ENCODE measurements at regions not wholly inside any gene's neighbourhood (a gene's known extent, or its start where the extent isn't known, plus 50 kb on each side); places are given as distances from the start of the nearest gene placed in this dataset.

GRCh38 chr4:65971686-65972085 is 301.4 kb upstream of the EPHA5 start:
- DNase-seq (ENCODE audit: low read depth in 2 of 3, low spot score in 2 of 3) = no peak

- no peak for DNase-seq (ENCODE audit: low read depth in 2 of 3, low spot score in 2 of 3)
Observed at GRCh38 chr4:65968831-65969558, 298.7 kb upstream of the EPHA5 start.

GRCh38 chr4:65960751-65961150 is 290.5 kb upstream of the EPHA5 start:
- no peak for DNase-seq (ENCODE audit: low read depth in 2 of 3, low spot score in 2 of 3)

GRCh38 chr4:65954416-65954815 is 284.1 kb upstream of the EPHA5 start:
- no peak for DNase-seq (ENCODE audit: low read depth in 2 of 3, low spot score in 2 of 3)

GRCh38 chr4:65951177-65951576 is 280.9 kb upstream of the EPHA5 start:
- no peak for DNase-seq (ENCODE audit: low read depth in 2 of 3, low spot score in 2 of 3)

- no peak for DNase-seq (ENCODE audit: low read depth in 2 of 3, low spot score in 2 of 3)
Observed at GRCh38 chr4:65943076-65943475, 272.8 kb upstream of the EPHA5 start.

- DNase-seq (ENCODE audit: low read depth in 2 of 3, low spot score in 2 of 3) = no peak
Observed at GRCh38 chr4:65924843-65925242, 254.6 kb upstream of the EPHA5 start.

GRCh38 chr4:65923616-65924015 is 253.3 kb upstream of the EPHA5 start:
- no peak for DNase-seq (ENCODE audit: low read depth in 2 of 3, low spot score in 2 of 3)

GRCh38 chr4:65921180-65921579 is 250.9 kb upstream of the EPHA5 start:
- DNase-seq (ENCODE audit: low read depth in 2 of 3, low spot score in 2 of 3) = no peak

- no peak for DNase-seq (ENCODE audit: low read depth in 2 of 3, low spot score in 2 of 3)
Observed at GRCh38 chr4:65918872-65919271, 248.6 kb upstream of the EPHA5 start.

GRCh38 chr4:65918212-65918611 is 247.9 kb upstream of the EPHA5 start:
- no peak for DNase-seq (ENCODE audit: low read depth in 2 of 3, low spot score in 2 of 3)

GRCh38 chr4:65917486-65917885 is 247.2 kb upstream of the EPHA5 start:
- no peak for DNase-seq (ENCODE audit: low read depth in 2 of 3, low spot score in 2 of 3)

GRCh38 chr4:65911720-65912119 is 241.4 kb upstream of the EPHA5 start:
- no peak for DNase-seq (ENCODE audit: low read depth in 2 of 3, low spot score in 2 of 3)

- DNase-seq (ENCODE audit: low read depth in 2 of 3, low spot score in 2 of 3) = no peak
Observed at GRCh38 chr4:65893957-65894755, 223.9 kb upstream of the EPHA5 start.

- DNase-seq (ENCODE audit: low read depth in 2 of 3, low spot score in 2 of 3) = no peak
Observed at GRCh38 chr4:65893271-65893670, 223.0 kb upstream of the EPHA5 start.

GRCh38 chr4:65880594-65880993 is 210.3 kb upstream of the EPHA5 start:
- DNase-seq (ENCODE audit: low read depth in 2 of 3, low spot score in 2 of 3) = no peak

- no peak for DNase-seq (ENCODE audit: low read depth in 2 of 3, low spot score in 2 of 3)
Observed at GRCh38 chr4:65868096-65868824, 198.0 kb upstream of the EPHA5 start.

- no peak for DNase-seq (ENCODE audit: low read depth in 2 of 3, low spot score in 2 of 3)
Observed at GRCh38 chr4:65865489-65865888, 195.2 kb upstream of the EPHA5 start.

- DNase-seq (ENCODE audit: low read depth in 2 of 3, low spot score in 2 of 3) = no peak
Observed at GRCh38 chr4:65861993-65862392, 191.7 kb upstream of the EPHA5 start.

- DNase-seq (ENCODE audit: low read depth in 2 of 3, low spot score in 2 of 3) = no peak
Observed at GRCh38 chr4:65845199-65845773, 175.0 kb upstream of the EPHA5 start.

GRCh38 chr4:65839164-65839931 is 169.1 kb upstream of the EPHA5 start:
- DNase-seq (ENCODE audit: low read depth in 2 of 3, low spot score in 2 of 3) = no peak

Measured in activated CD8-positive, alpha-beta memory T cell treated with anti-CD3 and anti-CD28 coated beads for 48 hours (primary cell).